PFSK-1 (cell line): ENCODE measurements at regions not wholly inside any gene's neighbourhood (a gene's known extent, or its start where the extent isn't known, plus 50 kb on each side); places are given as distances from the start of the nearest gene placed in this dataset.

ENCODE experiments used
- FOXP2 ChIP-seq: optimal IDR thresholded peaks from 2 replicates; pipeline ENCODE3; 2011; ENCODE audit warnings: borderline replicate concordance, control low read depth, inconsistent platforms; ENCODE audit not compliant: insufficient read depth; ENCODE audit errors: extremely low read length, extremely low read depth
- POLR2AphosphoS5 ChIP-seq: IDR thresholded peaks from 2 replicates; pipeline ENCODE4 v1.6.1; 2012; ENCODE audit warnings: low read depth, mild to moderate bottlenecking, control low read depth, low read length, moderate library complexity
- REST ChIP-seq, 2 experiments: IDR thresholded peaks; 2 replicates each; pipeline versions ENCODE4 v1.6.1 to v1.8.0; 2011 to 2012; ENCODE audit warnings: low read depth in 2 of 2, low read length in 2 of 2, control low read depth in 1 of 2, inconsistent platforms in 1 of 2, mild to moderate bottlenecking in 1 of 2, moderate library complexity in 1 of 2; ENCODE audit not compliant: insufficient read depth in 1 of 2
- SIN3A ChIP-seq: IDR thresholded peaks from 2 replicates; pipeline ENCODE4 v1.6.1; 2012; ENCODE audit warnings: mild to moderate bottlenecking, low read length, moderate library complexity, borderline replicate concordance; ENCODE audit not compliant: insufficient read depth
- TAF1 ChIP-seq: IDR thresholded peaks from 2 replicates; pipeline ENCODE4 v1.6.1; 2012; ENCODE audit warnings: low read length, control low read depth, borderline replicate concordance; ENCODE audit not compliant: insufficient read depth

- TF ChIP-seq SIN3A (no peak), FOXP2 (no peak), REST (IDR thresholded peaks at IDR 0.05; ENCODE audit: insufficient read depth in 1 of 2, low read depth in 2 of 2, low read length in 2 of 2) (no peak)
Observed at GRCh38 chr4:129645461-129645860, 549.5 kb downstream of the C4orf33 start.

GRCh38 chr4:129668092-129668491 is 572.1 kb downstream of the C4orf33 start:
- TF ChIP-seq FOXP2 (no peak), REST (IDR thresholded peaks at IDR 0.05; ENCODE audit: insufficient read depth in 1 of 2, low read depth in 2 of 2, low read length in 2 of 2) (no peak), SIN3A (no peak), POLR2AphosphoS5 (no peak), TAF1 (no peak)

GRCh38 chr4:129672941-129673340 is 577.0 kb downstream of the C4orf33 start:
- TF ChIP-seq POLR2AphosphoS5 (no peak), REST (IDR thresholded peaks at IDR 0.05; ENCODE audit: insufficient read depth in 1 of 2, low read depth in 2 of 2, low read length in 2 of 2) (no peak), SIN3A (no peak), FOXP2 (no peak), TAF1 (no peak)

- TF ChIP-seq POLR2AphosphoS5 (no peak), REST (IDR thresholded peaks at IDR 0.05; ENCODE audit: insufficient read depth in 1 of 2, low read depth in 2 of 2, low read length in 2 of 2) (no peak), FOXP2 (no peak), TAF1 (no peak), SIN3A (no peak)
Observed at GRCh38 chr4:129675036-129675435, 579.1 kb downstream of the C4orf33 start.

GRCh38 chr4:129676934-129677333 is 581.0 kb downstream of the C4orf33 start:
- no peak for TF ChIP-seq REST (IDR thresholded peaks at IDR 0.05; ENCODE audit: insufficient read depth in 1 of 2, low read depth in 2 of 2, low read length in 2 of 2)
- no peak for TF ChIP-seq POLR2AphosphoS5
- TF ChIP-seq SIN3A: no peak
- TF ChIP-seq TAF1: no peak
- TF ChIP-seq FOXP2: no peak
